HG02588 (cell line): ENCODE measurements at regions not wholly inside any gene's neighbourhood (a gene's known extent, or its start where the extent isn't known, plus 50 kb on each side); places are given as distances from the start of the nearest gene placed in this dataset.

Source experiments
- ATAC-seq: cut with Tn5 transposase; IDR thresholded peaks from one replicate; pipeline ENCODE4 v1.9.1; 2021; ENCODE audit warnings: mild to moderate bottlenecking, moderate library complexity; ENCODE audit not compliant: unreplicated experiment

- ATAC-seq = no peak
Observed at GRCh38 chr1:71191520-71191919, 110.7 kb upstream of the ZRANB2 start.

GRCh38 chr1:71190843-71191242 lies 110.0 kb upstream of the ZRANB2 start:
- ATAC-seq = no peak

GRCh38 chr1:71184410-71184809 lies 103.6 kb upstream of the ZRANB2 start:
- ATAC-seq = no peak

- ATAC-seq = no peak
Observed at GRCh38 chr1:71179997-71180396, 99.2 kb upstream of the ZRANB2 start.

- ATAC-seq = no peak
Observed at GRCh38 chr1:71170925-71171324, 90.1 kb upstream of the ZRANB2 start.

GRCh38 chr1:71167505-71167904 lies 86.7 kb upstream of the ZRANB2 start:
- ATAC-seq = no peak

- ATAC-seq = no peak
Observed at GRCh38 chr1:71166178-71167173, 85.6 kb upstream of the ZRANB2 start.

- no peak for ATAC-seq
Observed at GRCh38 chr1:71157715-71158114, 76.9 kb upstream of the ZRANB2 start.

GRCh38 chr1:71157151-71157550 lies 76.3 kb upstream of the ZRANB2 start:
- no peak for ATAC-seq

GRCh38 chr1:71156590-71156989 lies 75.8 kb upstream of the ZRANB2 start:
- ATAC-seq = no peak

GRCh38 chr1:71154429-71154828 lies 73.6 kb upstream of the ZRANB2 start:
- no peak for ATAC-seq

- ATAC-seq = no peak
Observed at GRCh38 chr1:71153826-71154225, 73.0 kb upstream of the ZRANB2 start.

- ATAC-seq = no peak
Observed at GRCh38 chr1:71147637-71148360, 67.0 kb upstream of the ZRANB2 start.

- ATAC-seq = no peak
Observed at GRCh38 chr1:71135571-71135970, 54.7 kb upstream of the ZRANB2 start.
